Transverse colon (tissue), 4 donors: ENCODE measurements at regions not wholly inside any gene's neighbourhood (a gene's known extent, or its start where the extent isn't known, plus 50 kb on each side); places are given as distances from the start of the nearest gene placed in this dataset.

Source experiments
- CTCF ChIP-seq, 5 experiments: fragments of 200-600 bp in 3 of 5; fragments of 450-650 bp in 2 of 5; sonication (generic) in 3 of 5; IDR thresholded peaks; 1 replicate in 2 of 5; 2 replicates in 3 of 5; pipeline ENCODE4 v1.5.1; 2016 to 2017; ENCODE audit warnings: antibody characterized with exemption in 5 of 5, inconsistent platforms in 3 of 5, mild to moderate bottlenecking in 2 of 5, moderate library complexity in 1 of 5
- EP300 ChIP-seq: sonication (generic); formaldehyde crosslinking; IDR thresholded peaks from one replicate; pipeline ENCODE4 v1.6.1; 2017; ENCODE audit warnings: antibody characterized with exemption, low read depth
- POLR2A ChIP-seq: fragments of 450-650 bp; IDR thresholded peaks from one replicate; pipeline ENCODE4 v1.6.1; 2016; ENCODE audit warnings: antibody characterized with exemption, mild to moderate bottlenecking, moderate library complexity
- POLR2AphosphoS5 ChIP-seq, 3 donors: sonication (generic); formaldehyde crosslinking; IDR thresholded peaks; one replicate each; pipeline ENCODE4 v1.6.1; 2016; ENCODE audit warnings: antibody characterized with exemption in 3 of 3

- TF ChIP-seq POLR2A (no peak), EP300 (no peak), CTCF (IDR thresholded peaks at IDR 0.05) (no peak), POLR2AphosphoS5 (IDR thresholded peaks at IDR 0.05) (no peak)
Measured at GRCh38 chr2:75261923-75262322, 62.6 kb upstream of the TACR1 start.
